Islet precursor cell (in vitro differentiated cells): ENCODE measurements at regions not wholly inside any gene's neighbourhood (a gene's known extent, or its start where the extent isn't known, plus 50 kb on each side); places are given as distances from the start of the nearest gene placed in this dataset.
"Not testable (repeated sequence)": the region's sequence is repeated elsewhere in the genome, so short reads cannot be mapped to it uniquely, and the experiment has no call there.

Experiments
- DNase-seq: peaks from one replicate; pipeline ENCODE4 v3.0.0-alpha.2; 2018

GRCh38 chr9:78172610-78173009, 63.3 kb upstream of the CEP78 start:
- DNase-seq = not testable (repeated sequence)

- no peak for DNase-seq
Observed at GRCh38 chr9:78171651-78172050, 64.2 kb upstream of the CEP78 start.

- no peak for DNase-seq
Observed at GRCh38 chr9:78169125-78169524, 66.8 kb upstream of the CEP78 start.

- no peak for DNase-seq
Observed at GRCh38 chr9:78167356-78167755, 68.5 kb upstream of the CEP78 start.

- no peak for DNase-seq
Observed at GRCh38 chr9:78163834-78164233, 72.0 kb upstream of the CEP78 start.

- no peak for DNase-seq
Observed at GRCh38 chr9:78158286-78158685, 77.6 kb upstream of the CEP78 start.

- DNase-seq = no peak
Observed at GRCh38 chr9:78150983-78151356, 84.9 kb upstream of the CEP78 start.

GRCh38 chr9:78150312-78150982, 85.4 kb upstream of the CEP78 start:
- DNase-seq = no peak

GRCh38 chr9:78149702-78150291, 86.1 kb upstream of the CEP78 start:
- no peak for DNase-seq

GRCh38 chr9:78146241-78146640, 89.6 kb upstream of the CEP78 start:
- DNase-seq = no peak

GRCh38 chr9:78144663-78145377, 91.1 kb upstream of the CEP78 start:
- DNase-seq = no peak

GRCh38 chr9:78144008-78144381, 91.9 kb upstream of the CEP78 start:
- no peak for DNase-seq

- DNase-seq = peak; percentile 75
Observed at GRCh38 chr9:78143281-78144007, 92.4 kb upstream of the CEP78 start.

GRCh38 chr9:78142264-78142663, 93.6 kb upstream of the CEP78 start:
- DNase-seq = not testable (repeated sequence)

GRCh38 chr9:78133751-78134150, 102.1 kb upstream of the CEP78 start:
- DNase-seq = no peak

- no peak for DNase-seq
Observed at GRCh38 chr9:78132701-78133058, 101.1 kb upstream of the GNAQ start.

GRCh38 chr9:78131969-78132700, 100.5 kb upstream of the GNAQ start:
- no peak for DNase-seq

GRCh38 chr9:78130853-78131252, 99.2 kb upstream of the GNAQ start:
- no peak for DNase-seq

- peak; percentile 63 for DNase-seq
Observed at GRCh38 chr9:78130004-78130403, 98.4 kb upstream of the GNAQ start.

- DNase-seq = peak; percentile 69
Observed at GRCh38 chr9:78127279-78128225, 95.9 kb upstream of the GNAQ start.

GRCh38 chr9:78123808-78124207, 92.2 kb upstream of the GNAQ start:
- DNase-seq = no peak

- DNase-seq = no peak
Observed at GRCh38 chr9:78122631-78123030, 91.0 kb upstream of the GNAQ start.
